Gastroesophageal sphincter (tissue), 3 donors: ENCODE measurements at regions not wholly inside any gene's neighbourhood (a gene's known extent, or its start where the extent isn't known, plus 50 kb on each side); places are given as distances from the start of the nearest gene placed in this dataset.

ENCODE experiments used
- EP300 ChIP-seq: sonication (generic); formaldehyde crosslinking; IDR thresholded peaks from one replicate; pipeline ENCODE4 v1.6.1; 2017; ENCODE audit warnings: antibody characterized with exemption, mild to moderate bottlenecking
- POLR2A ChIP-seq, 2 donors: fragments of 450-650 bp; IDR thresholded peaks; one replicate each; pipeline ENCODE4 v1.6.1; 2017; ENCODE audit warnings: antibody characterized with exemption in 2 of 2, mild to moderate bottlenecking in 2 of 2, moderate library complexity in 1 of 2
- POLR2AphosphoS5 ChIP-seq: sonication (generic); formaldehyde crosslinking; IDR thresholded peaks from one replicate; pipeline ENCODE4 v1.6.1; 2017; ENCODE audit warnings: antibody characterized with exemption
- TF ChIP-seq, protein P1 (sequence below), 4 experiments: fragments of 200-600 bp in 2 of 4; fragments of 450-650 bp in 2 of 4; sonication (generic) in 1 of 4; IDR thresholded peaks; one replicate each; pipeline ENCODE4 v1.5.1; 2017 to 2019; ENCODE audit warnings: antibody characterized with exemption in 4 of 4, mild to moderate bottlenecking in 2 of 4, moderate library complexity in 2 of 4

DNA sequence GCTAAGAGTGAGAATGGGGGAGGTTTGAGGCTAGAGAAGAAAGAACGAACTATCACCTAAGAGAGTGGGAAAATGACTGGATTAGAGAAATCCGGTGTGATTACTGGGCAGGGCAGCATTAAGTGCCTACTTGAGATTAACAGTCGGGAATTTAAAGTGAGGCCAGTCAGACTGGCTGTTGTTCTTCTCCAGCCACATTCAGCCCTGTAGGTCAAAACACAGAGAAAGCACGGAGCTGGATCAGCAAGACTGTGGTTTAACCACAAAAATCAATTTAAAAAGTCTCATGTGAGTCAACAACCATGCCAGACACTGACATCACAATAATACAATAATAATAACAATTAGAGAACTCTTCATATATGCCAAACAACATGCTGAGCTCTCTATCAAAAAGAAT, 301.9 kb upstream of the SGK1 start:
- TF ChIP-seq, protein P1, sequence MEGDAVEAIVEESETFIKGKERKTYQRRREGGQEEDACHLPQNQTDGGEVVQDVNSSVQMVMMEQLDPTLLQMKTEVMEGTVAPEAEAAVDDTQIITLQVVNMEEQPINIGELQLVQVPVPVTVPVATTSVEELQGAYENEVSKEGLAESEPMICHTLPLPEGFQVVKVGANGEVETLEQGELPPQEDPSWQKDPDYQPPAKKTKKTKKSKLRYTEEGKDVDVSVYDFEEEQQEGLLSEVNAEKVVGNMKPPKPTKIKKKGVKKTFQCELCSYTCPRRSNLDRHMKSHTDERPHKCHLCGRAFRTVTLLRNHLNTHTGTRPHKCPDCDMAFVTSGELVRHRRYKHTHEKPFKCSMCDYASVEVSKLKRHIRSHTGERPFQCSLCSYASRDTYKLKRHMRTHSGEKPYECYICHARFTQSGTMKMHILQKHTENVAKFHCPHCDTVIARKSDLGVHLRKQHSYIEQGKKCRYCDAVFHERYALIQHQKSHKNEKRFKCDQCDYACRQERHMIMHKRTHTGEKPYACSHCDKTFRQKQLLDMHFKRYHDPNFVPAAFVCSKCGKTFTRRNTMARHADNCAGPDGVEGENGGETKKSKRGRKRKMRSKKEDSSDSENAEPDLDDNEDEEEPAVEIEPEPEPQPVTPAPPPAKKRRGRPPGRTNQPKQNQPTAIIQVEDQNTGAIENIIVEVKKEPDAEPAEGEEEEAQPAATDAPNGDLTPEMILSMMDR (IDR thresholded peaks at IDR 0.05), result no peak
- TF ChIP-seq POLR2AphosphoS5 (no peak), POLR2A (IDR thresholded peaks at IDR 0.05) (no peak), EP300 (no peak)
